Gastrocnemius medialis (tissue), 4 donors: ENCODE measurements at regions not wholly inside any gene's neighbourhood (a gene's known extent, or its start where the extent isn't known, plus 50 kb on each side); places are given as distances from the start of the nearest gene placed in this dataset.

ENCODE experiments used
- POLR2A ChIP-seq, 2 donors: fragments of 450-650 bp; IDR thresholded peaks; one replicate each; pipeline ENCODE4 v1.6.1; 2017; ENCODE audit warnings: antibody characterized with exemption in 2 of 2, mild to moderate bottlenecking in 2 of 2, moderate library complexity in 2 of 2
- TF ChIP-seq, protein P1 (sequence below), 5 experiments: fragments of 450-650 bp in 3 of 5; fragments of 200-600 bp in 2 of 5; sonication (generic) in 2 of 5; IDR thresholded peaks in 4 of 5; conservative IDR thresholded peaks in 1 of 5; 1 replicate in 4 of 5; 2 replicates in 1 of 5; pipeline ENCODE4 v1.5.1; 2016 to 2019; ENCODE audit warnings: antibody characterized with exemption in 5 of 5, mild to moderate bottlenecking in 3 of 5, moderate library complexity in 3 of 5

DNA sequence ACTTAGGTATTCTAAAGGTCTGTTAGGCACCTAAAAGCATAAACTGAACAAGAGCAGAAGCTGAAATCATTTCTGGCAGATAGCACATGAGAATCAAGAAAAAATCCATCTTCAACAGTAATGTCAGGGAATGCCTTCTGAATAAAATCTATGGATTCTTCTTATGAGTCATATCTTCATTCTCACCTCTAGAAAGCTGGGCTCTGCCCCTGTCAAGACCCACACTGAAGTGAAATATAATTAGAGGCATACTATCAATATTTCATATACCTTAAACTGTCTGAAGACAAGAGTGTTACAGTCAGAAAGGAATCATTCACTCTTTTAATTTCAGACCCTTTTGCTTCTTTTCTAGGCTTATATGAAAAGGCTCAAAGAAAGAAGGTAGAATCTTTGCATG is 485.8 kb upstream of the PTCHD4 start:
- TF ChIP-seq, protein P1, sequence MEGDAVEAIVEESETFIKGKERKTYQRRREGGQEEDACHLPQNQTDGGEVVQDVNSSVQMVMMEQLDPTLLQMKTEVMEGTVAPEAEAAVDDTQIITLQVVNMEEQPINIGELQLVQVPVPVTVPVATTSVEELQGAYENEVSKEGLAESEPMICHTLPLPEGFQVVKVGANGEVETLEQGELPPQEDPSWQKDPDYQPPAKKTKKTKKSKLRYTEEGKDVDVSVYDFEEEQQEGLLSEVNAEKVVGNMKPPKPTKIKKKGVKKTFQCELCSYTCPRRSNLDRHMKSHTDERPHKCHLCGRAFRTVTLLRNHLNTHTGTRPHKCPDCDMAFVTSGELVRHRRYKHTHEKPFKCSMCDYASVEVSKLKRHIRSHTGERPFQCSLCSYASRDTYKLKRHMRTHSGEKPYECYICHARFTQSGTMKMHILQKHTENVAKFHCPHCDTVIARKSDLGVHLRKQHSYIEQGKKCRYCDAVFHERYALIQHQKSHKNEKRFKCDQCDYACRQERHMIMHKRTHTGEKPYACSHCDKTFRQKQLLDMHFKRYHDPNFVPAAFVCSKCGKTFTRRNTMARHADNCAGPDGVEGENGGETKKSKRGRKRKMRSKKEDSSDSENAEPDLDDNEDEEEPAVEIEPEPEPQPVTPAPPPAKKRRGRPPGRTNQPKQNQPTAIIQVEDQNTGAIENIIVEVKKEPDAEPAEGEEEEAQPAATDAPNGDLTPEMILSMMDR (IDR thresholded peaks at IDR 0.05 in 4 of 5, conservative IDR thresholded peaks at IDR 0.05 in 1 of 5) = no peak
- no peak for TF ChIP-seq POLR2A (IDR thresholded peaks at IDR 0.05)
